HG03135 (cell line): ENCODE measurements at regions not wholly inside any gene's neighbourhood (a gene's known extent, or its start where the extent isn't known, plus 50 kb on each side); places are given as distances from the start of the nearest gene placed in this dataset.
"Not testable (repeated sequence)": the region's sequence is repeated elsewhere in the genome, so short reads cannot be mapped to it uniquely, and the experiment has no call there.

Experiments
- ATAC-seq: cut with Tn5 transposase; IDR thresholded peaks from one replicate; pipeline ENCODE4 v1.9.1; 2021; ENCODE audit warnings: mild to moderate bottlenecking, moderate library complexity; ENCODE audit not compliant: unreplicated experiment

DNA sequence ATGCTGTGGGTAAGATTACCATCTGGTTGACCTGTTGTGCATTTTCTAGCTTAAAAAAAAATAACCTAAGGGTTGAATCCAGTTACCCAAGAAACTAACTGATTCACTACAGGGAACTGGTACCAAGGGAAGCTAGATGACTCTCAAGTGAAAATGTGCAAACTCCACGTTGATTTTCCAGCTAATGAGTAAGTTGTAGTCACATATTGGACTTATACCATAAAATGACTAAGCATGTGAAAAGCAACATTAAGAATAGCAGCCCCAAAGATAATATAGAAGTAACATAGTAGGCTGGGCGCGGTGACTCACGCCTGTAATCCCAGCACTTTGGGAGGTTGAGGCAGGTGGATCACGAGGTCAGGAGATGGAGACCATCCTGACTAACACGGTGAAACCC, 270.9 kb downstream of the SPRY1 start:
- no peak for ATAC-seq

DNA sequence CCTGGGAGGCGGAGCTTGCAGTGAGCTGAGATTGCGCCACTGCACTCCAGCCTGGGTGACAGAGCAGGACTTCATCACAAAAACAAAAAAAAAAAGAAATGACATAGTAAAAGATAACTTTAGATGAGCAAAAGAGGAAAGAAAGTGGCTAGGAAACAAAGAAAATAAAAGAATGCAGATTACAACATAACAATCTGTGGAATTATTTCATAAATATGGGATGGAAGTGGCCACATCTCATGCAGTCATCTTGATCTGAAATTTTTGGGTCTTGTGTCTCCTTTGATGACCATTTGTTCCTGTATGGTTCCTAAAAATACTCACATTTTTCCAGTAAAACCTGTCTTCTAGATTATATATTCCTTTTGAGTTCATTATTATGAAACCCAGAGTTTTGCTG, 271.4 kb downstream of the SPRY1 start:
- no peak for ATAC-seq

DNA sequence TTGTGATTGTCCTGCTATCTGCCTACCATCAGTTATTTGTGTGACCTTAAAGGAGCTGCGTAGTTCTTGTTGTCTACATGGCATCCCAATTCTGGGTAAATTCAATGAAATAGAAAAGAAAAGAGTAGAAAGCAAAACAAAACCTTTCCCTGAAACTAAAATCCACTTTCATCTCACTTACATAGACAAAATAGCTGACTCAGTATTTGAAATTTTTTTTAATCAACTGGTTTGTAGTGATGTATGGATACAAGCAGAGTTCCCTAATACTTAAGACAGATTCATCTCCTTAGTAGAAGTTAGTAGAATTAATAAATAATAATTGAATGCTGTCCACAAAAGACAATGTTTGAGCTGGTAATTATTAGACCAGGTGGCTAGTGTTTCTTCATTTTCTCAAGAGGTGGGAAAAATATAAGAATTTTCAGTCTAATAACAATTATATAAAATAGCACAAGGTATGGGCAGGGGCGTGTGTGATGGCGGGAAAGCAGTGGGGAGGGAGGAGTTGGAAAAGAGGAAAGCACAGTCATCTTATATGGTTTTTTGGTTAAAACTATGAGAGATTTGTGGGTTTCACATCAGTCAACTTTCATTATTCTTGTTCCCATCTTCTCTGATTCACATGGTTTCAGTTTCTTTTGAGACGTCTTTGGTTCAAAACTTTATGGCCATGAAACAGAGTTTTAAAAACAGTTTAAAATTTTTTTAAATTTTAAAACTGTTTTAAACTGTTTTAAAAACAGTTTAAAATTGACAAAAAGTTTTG, 275.2 kb downstream of the SPRY1 start:
- ATAC-seq, result peak; percentile 95

DNA sequence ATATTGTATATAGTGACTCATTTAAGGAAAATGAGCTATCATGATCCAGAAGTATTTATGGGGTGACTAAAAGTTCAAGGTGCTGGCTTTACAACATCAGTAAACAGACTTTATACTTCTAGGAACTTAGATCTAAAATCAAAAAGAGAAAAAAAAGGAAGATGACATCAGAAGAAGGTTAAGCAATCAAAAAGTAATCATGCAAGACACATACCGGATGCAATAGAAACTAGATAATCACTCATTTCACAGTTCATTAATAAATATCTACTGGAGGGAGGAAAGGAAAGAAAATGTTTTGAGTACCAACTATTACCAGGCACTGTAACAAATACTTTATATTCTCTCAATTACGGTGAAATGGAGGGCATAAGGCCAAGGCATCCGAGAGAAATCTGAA, 276.4 kb downstream of the SPRY1 start:
- ATAC-seq, result no peak

DNA sequence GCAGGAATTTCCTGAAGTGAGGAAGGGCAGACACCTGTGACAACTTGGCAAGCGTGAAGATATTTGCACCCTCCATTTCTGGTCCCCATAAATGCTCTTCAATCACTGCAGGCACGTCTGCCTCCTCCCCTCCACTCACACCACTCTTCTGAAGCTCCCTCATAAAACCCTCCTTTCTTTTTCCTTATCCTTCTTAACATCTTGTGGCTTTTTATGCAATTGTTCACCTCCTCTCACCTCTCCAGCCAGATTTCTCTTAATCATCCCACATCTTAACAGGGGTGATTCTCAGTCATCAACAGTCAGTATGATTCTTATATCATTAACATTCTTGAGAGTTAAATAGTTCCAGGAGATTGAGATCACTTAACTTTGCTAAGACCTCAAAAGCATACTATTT, 277.4 kb downstream of the SPRY1 start:
- ATAC-seq, result no peak

DNA sequence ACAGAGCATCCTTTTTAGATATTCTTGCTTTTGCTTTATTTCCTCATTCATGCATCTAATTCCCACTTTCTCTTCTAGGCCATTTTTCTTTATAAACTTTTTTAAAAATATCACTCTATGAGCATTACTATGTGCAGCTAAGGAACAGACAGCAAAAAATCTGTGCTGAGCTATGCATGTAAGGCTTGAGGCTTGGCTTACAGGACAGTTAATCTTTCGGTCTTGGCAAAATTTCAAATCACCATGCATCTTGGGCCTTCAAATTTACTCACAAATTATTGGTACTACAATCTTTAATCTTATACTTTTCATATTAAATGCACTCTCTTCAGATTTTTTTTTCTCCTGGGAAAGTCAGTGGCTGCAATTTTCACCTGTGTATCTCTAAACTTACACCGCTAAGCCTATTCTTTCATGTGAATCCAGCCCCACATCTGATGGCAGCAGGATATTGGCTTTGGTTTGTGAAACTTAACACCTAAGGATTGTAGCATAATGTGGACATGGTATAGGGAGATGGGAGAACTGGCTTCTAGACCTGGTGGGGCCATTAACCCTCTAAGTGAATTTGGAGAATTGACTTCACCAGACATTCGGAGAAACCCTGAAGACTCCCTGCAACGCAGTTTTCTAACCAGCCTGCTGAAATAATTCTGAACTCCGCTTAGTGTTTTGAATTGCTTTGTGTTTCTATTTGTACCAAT, 278.3 kb downstream of the SPRY1 start:
- ATAC-seq, result no peak

DNA sequence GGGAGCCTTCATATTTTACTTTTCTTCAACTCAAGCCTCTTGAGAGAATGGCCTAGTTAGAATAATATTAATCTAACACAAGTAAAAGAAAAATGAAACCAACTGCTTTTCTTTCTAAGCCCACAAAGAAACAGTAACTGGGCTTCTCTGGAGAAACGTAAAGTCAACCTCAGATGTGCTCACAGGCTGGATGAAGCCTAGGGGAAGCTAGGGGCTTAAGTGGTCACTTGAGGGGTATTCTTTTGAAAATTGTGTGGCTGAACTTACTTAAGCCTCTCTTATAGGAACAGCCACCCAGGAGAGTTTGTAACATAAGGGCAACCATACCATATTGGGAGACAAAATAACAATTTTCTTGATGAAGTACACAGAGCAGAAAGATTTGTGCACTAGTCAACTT, 279.0 kb downstream of the SPRY1 start:
- no peak for ATAC-seq

DNA sequence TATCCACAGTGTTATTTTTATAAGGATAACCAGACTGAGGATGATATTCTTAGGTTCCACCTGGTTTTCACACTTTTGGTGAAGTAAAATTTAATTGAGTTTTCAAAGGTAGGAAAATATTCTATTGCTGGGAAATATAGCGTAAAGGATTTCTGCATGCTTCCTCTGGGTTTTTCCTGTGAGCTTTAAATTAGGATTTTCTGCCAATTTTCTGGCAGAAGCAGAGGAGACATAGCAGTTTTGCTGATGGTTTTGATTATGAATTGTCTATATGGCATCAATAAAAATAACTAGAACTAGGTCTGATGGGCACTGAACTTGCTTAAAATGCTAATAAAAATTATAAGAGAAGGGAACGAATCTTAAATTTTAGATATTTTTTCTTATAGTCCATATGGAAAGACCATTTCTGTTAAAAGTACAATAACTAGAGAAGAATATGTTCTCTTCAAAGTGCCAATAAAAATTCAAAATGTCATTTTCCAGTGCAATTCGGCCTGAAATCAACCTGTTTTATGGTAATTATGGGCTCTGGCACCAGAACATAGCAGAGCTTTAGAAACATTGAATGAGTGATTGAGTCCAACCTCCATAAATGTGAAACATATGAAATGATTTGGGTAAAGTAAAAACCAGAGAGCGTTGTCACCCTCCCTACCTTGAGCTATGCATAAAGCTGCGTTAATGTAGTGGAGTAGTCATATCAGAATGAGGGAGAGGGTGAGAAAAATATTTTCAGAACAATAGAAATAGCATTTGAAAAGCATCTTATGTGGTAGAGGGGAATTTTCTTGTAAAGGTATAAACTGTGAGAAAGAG, 279.7 kb downstream of the SPRY1 start:
- no peak for ATAC-seq

DNA sequence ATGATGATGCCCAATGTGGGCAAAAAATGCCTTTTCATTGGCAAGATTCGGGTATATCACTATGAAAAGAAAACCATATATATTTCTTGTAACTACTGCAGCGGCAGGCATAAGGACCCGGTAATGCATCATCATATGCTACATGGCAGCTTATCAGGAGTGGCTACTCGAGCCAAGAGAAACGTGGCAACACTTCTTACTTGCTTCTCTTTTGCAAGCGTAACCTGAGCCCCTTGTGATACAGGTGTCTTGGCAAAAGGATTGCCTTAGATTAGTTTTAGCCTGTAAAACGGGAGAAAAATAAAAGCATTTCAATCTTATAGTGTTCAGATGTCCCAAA, 280.3 kb downstream of the SPRY1 start:
- ATAC-seq, result no peak

DNA sequence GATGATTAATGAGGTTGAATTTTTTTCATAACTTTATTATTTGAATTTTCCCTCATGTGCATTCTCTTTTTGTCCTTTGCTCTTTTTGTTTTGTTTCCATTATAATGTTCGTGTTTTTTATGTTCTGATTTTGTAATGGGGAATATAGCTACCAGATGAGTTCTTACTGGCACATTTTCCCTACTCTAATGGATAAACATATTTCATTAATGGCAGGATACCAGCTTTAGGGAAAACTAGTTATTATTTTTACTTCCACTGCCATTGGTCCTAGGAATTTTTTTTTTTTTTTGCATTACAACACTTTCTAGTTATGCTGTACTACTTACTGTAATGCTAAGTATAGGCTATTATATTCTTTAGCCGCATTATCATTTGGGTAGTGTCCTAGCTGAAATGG, 286.3 kb downstream of the SPRY1 start:
- no peak for ATAC-seq

DNA sequence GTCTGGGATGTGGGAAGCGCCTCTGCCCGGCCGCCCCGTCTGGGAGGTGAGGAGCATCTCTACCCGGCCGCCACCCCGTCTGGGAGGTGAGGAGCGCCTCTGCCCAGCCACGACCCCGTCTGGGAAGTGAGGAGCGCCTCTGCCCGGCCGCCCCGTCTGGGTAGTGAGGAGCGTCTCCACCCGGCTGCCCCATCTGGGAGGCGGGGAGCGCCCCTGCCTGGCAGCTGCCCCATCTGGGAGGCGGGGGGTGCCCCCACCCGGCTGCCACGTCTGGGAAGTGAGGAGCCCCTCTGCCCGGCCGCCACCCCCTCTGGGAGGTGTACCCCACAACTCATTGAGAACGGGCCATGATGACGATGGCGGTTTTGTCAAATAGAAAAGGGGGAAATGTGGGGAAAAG, 288.3 kb downstream of the SPRY1 start:
- not testable (repeated sequence) for ATAC-seq

DNA sequence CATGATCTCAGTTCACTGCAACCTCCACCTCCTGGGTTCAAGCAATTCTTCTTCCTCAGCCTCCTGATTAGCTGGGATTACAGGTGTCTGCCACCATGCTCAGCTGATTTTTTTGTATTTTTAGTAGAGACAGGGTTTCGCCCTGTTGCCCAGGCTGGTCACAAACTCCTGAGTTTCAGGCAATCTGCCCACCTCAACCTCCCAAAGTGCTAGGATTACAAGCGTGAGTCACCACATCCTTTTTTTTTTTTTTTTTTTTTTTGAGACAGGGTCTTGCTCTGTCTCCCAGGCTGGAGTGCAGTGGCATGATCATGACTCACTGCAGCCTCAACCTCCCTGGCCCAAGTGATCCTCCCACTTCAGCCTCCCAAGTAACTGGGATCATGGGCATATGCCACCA, 298.9 kb downstream of the SPRY1 start:
- not testable (repeated sequence) for ATAC-seq

DNA sequence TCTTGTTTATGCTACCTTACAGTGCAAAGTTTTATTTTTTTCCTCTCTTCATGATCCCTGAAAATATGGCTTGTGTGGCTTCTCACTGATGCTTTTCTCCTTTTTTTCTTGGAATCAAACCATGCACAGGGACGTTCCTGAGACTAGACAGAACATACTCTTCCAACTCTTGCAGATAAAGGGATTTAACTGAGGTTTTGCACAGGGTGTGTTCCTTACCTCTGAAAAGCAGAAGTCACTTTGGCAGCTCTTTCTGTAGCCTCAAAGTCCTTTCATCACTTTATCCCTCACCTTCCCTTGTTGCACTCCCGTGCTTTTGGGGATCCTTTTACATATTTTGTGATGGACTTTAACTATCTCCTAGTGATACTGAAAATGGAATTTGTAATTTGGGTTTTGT, 300.1 kb downstream of the SPRY1 start:
- no peak for ATAC-seq

DNA sequence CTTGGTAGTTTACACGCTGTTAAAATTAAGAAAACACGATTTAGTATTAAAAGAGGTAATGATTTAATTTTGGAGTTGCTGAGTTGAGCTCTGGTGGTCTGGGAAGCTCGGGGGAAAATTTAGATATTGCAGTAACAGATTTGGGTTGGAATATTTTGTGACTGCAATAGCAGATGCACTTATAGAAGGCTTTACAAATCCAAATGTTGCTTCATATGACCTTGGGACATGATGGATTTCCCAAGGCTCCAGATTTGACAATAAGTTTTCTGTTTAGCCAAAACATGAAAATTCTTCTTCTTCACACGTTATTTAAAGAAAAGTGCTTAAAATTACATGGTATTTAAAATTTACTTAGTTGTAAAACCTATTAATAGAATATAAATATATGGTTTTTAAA, 302.0 kb downstream of the SPRY1 start:
- no peak for ATAC-seq

DNA sequence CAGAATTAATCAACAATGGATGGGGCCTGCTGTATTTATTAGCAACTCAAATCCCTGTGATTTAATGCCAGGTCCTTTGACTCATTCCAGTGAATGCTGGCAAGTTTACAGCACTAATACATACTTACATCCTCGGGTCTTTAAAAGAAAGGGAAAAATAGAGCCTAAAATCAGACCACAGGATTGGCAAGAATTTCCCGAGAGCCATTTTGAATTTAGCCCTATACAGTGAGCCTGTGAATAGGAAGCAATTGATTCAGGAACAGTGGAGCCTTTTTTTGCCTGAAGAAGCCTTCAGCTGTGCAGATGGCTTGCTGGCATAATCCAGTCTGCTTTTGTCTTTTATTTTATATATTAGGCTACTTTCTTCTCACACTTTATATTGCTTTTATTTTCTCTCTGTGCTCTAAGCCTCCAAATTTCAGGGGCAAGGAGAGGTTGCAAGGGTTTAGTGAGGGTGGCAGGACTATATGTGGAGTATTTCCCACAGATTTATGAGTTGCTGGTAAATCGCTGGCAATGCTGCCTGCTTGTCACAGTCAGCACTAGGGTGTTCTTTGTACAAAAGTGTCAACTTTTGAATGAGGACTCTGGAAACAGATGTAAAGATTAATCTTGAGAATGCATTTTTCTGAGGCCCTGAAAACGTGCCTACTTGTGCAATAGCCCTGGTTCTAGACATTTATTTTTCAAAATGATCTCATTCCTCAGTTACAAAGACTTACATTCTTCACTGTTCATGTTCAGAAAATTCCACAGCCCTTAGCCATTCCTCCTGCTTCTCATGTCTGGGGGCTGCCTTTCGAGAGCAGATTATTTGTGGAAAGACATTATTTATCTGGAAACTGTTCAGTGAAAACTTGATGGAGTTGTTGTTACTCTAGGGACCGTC, 303.5 kb downstream of the SPRY1 start:
- no peak for ATAC-seq

DNA sequence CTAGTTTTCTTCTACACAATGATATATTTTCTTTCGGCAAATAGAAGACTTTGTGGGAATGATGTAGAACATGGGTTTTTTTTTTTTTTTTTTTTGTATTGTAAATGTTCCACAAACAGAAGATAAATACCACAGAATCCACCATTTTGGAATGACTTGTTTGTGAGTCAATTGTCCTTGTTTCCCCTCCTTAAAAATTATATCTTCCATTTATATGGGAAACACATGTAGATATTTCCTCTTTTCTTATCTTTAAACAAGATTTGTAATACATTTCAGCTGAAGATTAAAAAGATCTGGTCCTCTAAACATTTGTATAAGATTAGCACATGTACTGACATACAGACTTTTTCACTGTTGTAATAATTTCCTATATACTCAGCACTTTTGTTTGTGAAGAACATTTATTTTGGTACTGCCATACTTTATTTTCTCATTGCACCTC, 304.6 kb downstream of the SPRY1 start:
- ATAC-seq, result no peak

DNA sequence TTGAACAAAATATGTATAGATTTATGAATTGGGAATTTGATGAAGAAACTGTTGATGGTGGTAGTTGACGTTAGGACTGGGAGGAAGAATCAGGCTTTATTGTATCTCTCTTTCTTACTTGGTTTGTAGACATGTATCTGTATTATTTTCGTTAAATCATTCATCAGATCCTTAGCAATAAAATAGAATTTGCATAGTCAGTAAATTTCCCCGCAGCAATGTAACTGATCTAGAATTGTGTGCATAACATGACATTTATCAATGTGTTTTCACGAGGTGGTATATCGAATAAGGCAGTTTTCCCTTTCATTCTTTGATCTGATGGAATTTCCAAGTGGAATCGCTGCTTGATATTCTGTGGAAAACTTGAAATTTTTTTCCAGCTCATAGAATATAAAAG, 308.8 kb downstream of the SPRY1 start:
- ATAC-seq, result no peak

DNA sequence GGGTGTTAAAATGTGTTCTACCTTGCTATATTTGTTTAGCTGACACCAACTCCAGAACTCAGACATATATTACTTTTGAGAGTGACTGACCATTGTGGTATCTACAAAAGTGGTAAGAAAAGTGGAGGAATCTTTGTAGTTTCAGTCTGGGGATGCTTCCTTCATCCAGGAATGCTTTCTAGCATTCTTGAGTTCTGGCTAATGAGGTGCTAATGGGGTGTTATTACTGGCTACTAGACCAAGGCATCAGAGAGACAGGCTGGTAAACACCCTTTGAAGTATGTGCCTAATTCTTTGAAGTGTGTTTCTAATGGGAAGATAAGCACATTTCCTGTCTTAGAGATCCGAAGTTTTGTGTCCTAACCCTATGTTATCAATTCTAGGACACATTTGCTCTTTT, 310.4 kb downstream of the SPRY1 start:
- ATAC-seq, result no peak

DNA sequence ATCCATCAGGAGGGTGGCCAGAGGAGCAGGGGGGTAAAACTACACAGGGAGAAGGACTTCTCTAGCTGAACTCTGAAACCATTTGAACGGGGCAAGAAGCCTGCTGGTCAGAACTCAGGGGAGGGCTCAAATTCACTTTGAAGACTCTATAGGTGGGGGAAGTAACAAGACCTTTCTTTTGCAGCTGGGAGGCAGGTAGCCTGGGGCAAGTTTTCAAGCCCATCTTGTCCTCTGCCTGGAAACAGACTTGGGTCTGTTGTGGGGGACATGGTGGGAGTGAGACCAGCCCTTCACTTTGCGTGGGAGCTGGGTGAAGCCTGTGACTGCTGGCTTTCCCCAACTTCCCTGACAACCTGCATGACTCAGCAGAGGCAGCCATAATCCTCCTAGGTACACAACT, 312.3 kb downstream of the SPRY1 start:
- no peak for ATAC-seq

DNA sequence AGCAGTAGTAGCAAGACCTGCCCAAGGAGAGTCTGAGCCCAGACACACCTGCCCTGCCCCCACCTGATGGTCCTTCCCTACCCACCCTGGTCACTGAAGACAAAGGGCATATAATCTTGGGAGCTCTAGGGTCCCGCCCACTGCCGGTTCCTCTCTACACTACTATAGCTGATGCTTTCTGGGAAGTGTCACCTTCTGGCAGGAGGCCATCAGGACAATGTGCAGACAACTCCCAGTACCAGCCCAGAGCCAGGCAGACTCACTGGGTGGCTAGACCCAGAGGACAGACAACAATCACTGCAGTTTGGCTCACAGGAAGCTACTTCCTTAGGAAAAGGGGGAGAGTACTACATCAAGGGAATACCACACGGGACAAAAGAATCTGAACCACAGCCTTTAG, 312.7 kb downstream of the SPRY1 start:
- ATAC-seq, result no peak

DNA sequence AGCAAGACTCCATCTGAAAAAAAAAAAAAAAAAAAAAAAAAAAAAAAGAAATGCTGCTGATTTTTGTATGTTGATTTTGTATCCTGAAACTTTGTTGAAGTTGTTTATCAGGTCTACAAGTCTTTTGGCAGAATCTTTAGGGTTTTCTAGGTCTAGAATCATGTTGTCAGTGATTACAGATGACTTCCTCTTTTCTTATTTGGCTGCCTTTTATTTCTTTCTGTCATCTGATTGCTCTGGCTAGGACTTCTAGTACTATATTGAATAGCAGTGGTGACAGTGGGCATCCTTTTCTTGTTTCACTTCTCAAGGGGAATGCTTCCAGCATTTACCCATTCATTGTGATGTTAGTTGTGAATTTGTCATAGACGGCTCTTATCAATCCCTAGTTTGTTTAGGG, 334.4 kb downstream of the SPRY1 start:
- no peak for ATAC-seq
